Fibroblast of the aortic adventitia (primary cell): ENCODE measurements at regions not wholly inside any gene's neighbourhood (a gene's known extent, or its start where the extent isn't known, plus 50 kb on each side); places are given as distances from the start of the nearest gene placed in this dataset.

Source experiments
- DNase-seq: peaks from one replicate; pipeline ENCODE4 v3.0.0-alpha.2; 2010; ENCODE audit warnings: low read depth
- H3K4me3 ChIP-seq: 2 replicates; pipeline ENCODE4 v1.5.1; 2011; ENCODE audit warnings: low read depth, mild to moderate bottlenecking, control low read depth, low read length, moderate library complexity
- CTCF ChIP-seq: IDR thresholded peaks from 2 replicates; pipeline ENCODE4 v1.5.1; 2011; ENCODE audit warnings: mild to moderate bottlenecking, low read length, control low read depth, inconsistent platforms; ENCODE audit not compliant: insufficient read depth

- H3K4me3 ChIP-seq, result no peak overlapping the region
- no peak for DNase-seq
- TF ChIP-seq CTCF, result no peak
Observed at GRCh38 chr9:89770531-89771174, 165.8 kb downstream of the GADD45G start.

GRCh38 chr9:89771205-89771604 lies 166.4 kb downstream of the GADD45G start:
- no peak for DNase-seq
- H3K4me3 ChIP-seq, result no peak overlapping the region
- TF ChIP-seq CTCF, result no peak

GRCh38 chr9:89773170-89773569 lies 168.4 kb downstream of the GADD45G start:
- H3K4me3 ChIP-seq, result no peak overlapping the region
- TF ChIP-seq CTCF, result no peak
- no peak for DNase-seq

- no peak for DNase-seq
- no peak for TF ChIP-seq CTCF
Observed at GRCh38 chr9:89774858-89775370, 170.1 kb downstream of the GADD45G start.

GRCh38 chr9:89775641-89776040 lies 170.8 kb downstream of the GADD45G start:
- no peak for TF ChIP-seq CTCF
- no peak overlapping the region for H3K4me3 ChIP-seq
- DNase-seq, result no peak

More at GRCh38 chr9:89774858-89775370, 170.1 kb downstream of the GADD45G start:
- H3K4me3 ChIP-seq, result no peak overlapping the region

- no peak for TF ChIP-seq CTCF
- H3K4me3 ChIP-seq, result no peak overlapping the region
- DNase-seq, result no peak
Observed at GRCh38 chr9:89776795-89777525, 172.1 kb downstream of the GADD45G start.
